ENCODE measurements at regions not wholly inside any gene's neighbourhood (a gene's known extent, or its start where the extent isn't known, plus 50 kb on each side); places are given as distances from the start of the nearest gene placed in this dataset.
A peak's percentile ranks its signal among the peaks of the same experiment; 100 is the strongest.

- DNase-seq (ENCODE audit: low read depth), result peak; percentile 77
These were observed 128.8 kb upstream of the TRIB2 start for GRCh38 chr2:12587729-12588522.

- no peak for DNase-seq (ENCODE audit: low read depth)
These were observed 127.8 kb upstream of the TRIB2 start for GRCh38 chr2:12588986-12589385.

DNA sequence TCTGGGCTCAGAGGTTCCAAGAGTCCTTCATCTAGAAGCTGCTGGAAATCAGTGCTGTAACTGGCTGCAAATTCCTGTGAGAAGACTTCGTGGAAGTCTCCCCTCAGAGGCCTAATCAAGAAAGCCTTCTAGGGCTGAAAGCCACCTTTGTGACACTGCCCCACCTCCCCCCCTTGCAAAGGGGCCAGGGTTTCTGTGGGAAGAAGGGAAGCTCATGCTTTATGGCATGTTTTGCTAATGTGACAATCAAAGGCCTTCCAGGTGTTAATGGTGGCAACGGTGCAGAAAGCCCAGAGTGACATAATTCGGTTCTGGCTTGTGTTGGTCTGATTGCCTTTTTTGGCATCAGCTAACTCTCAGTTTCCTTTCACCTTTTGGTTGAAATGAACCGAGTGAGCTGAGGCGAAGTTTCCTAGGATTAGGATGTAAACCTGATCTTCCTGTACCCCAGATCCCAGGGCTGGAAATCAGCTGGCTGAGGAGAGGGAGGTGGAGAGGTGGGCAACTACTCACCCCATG lies 126.9 kb upstream of the TRIB2 start:
- DNase-seq (ENCODE audit: low read depth), result no peak

DNA sequence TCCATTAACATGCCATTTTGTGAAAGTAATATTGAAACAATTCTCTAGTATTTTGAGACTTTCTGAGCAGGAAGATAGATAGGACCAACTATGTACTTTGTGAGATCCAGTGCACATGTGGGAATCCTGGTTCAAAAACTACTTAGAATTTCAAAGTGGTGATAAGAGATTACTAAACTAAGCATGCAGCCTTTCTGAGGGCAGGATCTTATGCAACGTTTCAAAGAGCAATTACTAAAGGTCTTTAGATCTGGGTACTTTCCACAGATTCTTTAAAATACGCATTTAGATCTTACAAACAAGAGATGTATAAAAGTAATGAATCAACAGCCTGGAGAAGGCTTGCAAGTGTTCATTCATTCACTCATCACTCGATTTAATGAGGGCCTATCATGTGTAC lies 124.4 kb upstream of the TRIB2 start:
- DNase-seq (ENCODE audit: low read depth), result no peak

DNA sequence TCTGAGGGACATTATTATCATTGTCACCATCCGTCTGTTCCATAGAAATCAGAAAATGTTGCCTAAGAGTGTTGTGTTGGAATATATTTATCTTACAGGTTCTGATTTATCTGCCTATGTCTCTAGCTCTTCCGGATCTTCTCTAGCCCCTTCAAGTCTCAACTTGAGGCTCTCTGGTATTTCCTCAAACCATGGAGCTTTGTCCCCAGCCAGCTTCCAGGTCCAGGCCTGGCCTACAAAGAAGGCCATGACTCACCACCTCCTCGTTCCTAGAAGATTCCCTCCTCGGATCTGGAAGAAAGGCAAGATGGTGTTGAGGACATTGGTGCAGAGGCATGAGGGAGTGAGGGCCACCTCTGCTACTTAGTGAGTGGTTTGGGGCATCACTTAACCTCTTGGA lies 122.1 kb upstream of the TRIB2 start:
- no peak for DNase-seq (ENCODE audit: low read depth)

GRCh38 chr2:12596771-12597170 lies 120.0 kb upstream of the TRIB2 start:
- DNase-seq (ENCODE audit: low read depth), result no peak

DNA sequence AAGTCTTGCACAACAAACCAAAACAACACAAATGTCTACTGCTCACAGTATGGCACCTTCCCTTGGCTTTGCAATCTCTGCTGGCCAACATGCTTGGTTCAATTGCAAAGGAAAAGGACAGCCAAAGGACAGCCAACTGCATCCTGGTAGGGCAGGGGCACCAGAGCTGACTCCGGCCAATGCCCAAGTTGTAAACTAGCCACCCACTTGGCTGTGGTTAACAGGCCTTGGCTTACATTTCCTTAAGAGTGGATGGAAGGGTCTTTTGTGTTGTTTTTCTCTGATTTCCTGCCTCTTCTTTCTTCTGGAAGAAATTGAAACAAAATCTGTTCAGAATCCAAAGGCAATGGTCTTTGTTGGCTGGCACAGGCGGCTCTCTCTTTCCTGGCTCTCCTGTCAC lies 119.1 kb upstream of the TRIB2 start:
- DNase-seq (ENCODE audit: low read depth), result no peak

DNA sequence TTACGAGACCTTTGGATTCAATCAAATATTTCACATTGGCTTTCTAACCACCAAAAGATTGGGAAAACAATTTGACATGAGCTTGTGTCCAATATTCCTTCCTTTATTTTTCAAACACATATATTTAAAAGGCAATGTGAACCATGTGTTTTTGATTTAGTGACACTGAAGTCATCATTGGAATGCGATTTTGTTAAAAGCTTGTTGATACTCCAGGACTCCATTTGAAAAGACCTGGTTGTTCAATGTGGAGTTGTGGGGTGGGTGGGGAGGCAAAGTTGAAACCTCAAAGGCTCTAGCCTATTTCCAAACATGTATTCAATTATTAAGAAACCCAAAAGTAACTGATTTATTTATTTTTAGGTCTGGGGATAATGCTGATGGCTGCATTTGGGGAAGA lies 114.1 kb upstream of the TRIB2 start:
- DNase-seq (ENCODE audit: low read depth), result no peak

DNA sequence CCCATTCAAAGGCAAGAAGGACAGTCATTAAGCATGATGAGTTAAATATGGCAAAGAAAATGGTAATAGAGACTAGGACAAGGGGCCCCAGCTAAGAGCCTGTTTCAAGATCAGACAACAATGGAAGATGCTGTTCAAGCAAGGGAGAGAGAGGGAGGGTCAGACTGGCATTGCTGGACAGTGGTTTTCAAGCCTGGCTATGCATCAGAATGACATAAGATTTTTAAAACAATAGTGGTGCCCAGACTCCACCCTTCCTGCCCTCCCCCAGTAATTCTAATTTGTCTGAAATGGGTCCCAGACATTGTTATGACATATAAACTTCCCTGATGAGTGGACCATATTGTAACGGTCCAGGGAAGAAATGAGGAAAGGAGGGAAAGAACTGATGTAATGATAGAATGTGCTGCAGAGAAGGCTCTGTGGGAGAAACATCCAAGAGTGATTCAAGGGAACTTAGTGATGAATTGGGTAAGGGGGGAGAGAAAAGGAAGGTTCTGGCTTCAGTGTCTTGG lies 112.9 kb upstream of the TRIB2 start:
- no peak for DNase-seq (ENCODE audit: low read depth)

DNA sequence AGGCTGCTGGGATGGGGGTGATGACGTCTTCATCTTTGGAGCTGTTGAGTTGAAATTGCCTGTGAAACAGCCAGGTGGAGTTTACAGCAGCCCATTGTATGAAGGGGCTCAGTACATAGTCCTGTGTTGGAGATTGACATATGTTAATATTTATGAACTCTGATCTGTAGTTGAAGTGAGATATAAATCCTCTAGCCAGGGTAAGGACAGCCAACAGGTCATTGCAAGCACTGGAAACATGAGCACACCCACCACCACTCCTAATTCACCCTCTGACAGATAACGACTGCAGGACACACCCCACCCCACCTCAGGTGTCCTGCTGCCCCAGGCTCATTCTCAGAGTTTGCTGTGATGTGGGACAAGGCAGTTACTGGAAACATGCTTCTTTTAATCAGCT lies 112.4 kb upstream of the TRIB2 start:
- no peak for DNase-seq (ENCODE audit: low read depth)

DNA sequence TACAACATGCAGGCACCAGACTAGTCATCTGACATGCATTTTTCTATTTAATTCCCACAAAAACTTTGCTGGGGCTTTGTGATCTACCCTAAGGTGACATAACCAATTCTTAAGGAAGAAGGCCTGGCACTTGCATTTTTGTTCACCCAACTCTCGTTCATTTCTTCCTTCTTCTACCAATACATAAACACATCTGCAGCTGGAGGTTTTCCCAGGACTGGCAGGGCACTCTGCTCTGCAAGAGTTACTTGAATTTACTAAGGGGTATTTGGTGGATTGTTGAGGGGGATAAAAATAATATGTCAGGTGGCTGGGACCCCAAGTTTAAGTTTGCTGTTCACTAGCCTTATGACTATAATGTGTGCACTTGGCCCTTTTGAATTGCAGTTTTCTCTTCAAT lies 111.4 kb upstream of the TRIB2 start:
- no peak for DNase-seq (ENCODE audit: low read depth)

DNA sequence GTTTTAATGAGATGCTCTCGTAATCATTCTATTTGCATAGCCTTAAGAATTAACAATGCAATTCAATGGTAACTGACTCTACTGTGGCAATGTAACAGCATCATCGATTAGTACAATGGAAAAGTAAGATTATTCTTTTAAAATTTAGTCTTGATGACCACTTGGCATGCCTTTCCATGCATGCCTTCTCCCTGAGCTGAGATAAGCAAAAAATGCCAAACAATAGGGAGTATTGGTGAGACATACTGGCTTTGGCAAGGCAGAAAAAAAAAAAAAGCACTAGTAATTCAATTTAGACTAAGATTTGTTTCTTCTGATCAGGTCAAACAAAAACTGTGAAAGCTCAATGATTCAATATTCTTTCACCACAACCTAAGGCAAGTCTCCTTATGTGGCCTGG lies 110.8 kb upstream of the TRIB2 start:
- DNase-seq (ENCODE audit: low read depth), result no peak

DNA sequence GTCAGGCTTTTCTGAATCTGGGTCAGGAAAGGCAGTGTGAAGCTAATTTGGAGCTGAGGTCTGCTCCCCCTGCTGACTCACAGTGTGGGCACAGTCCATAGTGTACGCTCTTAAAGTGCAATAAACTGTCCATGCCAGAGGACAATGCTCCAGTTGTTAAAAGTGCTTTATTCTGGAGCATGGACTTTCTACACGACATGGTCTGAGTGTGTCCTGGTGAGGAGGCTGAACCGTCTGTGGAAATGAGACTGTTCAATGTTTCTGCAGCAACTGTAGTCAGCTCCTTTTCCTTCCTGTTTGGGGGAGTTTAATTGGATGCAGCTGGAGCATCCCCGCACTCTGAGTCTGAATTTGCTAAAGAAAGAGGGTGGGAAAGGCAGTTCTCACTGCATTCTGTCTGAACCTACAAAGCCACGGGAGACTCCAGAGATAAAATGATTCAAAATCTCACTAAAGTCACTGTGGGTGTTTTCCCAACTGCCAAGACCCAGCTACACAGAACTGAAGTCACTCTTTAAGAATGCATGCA lies 110.2 kb upstream of the TRIB2 start:
- no peak for DNase-seq (ENCODE audit: low read depth)

GRCh38 chr2:12607971-12608370 lies 108.8 kb upstream of the TRIB2 start:
- DNase-seq (ENCODE audit: low read depth), result no peak

GRCh38 chr2:12610314-12610713 lies 106.4 kb upstream of the TRIB2 start:
- DNase-seq (ENCODE audit: low read depth), result no peak

- DNase-seq (ENCODE audit: low read depth), result no peak
These were observed 104.6 kb upstream of the TRIB2 start for GRCh38 chr2:12612168-12612567.

GRCh38 chr2:12612671-12613070 lies 104.1 kb upstream of the TRIB2 start:
- no peak for DNase-seq (ENCODE audit: low read depth)

DNA sequence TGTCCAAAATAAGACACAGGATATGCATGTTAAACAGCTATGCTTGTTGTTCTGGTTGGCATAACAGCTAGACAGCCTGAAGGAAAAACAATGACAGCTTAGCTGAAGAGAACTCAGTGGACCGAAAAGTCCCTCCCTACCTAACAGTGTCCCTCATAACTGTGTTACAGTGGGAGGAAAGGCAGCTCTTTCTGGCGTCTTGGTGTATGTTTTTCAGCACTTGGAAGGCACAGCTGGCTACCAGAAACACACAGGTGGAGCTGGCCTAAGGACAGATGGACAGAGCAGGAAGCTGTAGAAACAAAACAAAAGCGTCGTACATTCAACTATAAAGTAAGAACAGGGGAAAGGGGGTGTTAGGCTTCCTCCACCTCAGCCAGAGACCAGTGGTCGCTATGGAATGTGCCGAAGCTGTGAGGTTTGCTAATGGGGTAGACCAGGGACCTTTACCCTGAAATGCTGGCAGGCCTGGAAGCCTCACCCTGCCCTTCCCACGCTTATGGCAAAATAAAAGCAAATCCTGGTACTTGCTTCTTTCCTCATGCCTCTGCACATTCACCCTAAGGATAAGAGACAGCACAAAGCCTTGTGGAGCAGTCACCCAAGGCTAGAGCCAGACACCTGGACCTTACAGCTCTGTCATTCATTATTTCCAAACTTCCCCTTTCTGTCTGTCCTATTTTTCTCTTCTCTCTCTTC lies 103.5 kb upstream of the TRIB2 start:
- DNase-seq (ENCODE audit: low read depth), result no peak

DNA sequence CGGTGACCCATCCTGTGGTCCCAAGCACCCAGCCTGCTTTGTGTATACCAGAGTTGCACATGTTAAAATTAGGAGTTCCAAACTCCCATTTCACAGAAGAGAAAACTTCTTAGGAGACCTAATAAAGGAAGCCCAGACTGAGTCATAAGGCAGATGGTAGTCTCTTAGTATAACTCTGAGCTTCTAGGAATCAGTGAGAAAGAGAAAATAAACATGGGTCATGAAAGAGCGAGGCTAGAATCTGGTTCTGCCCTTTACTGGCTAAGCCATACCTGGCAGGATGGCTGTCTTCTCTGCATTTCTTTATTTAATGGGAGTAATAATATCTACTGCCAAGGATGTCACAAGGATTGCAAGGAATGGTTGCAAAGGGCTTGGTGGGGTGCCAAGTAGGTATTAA lies 101.2 kb upstream of the TRIB2 start:
- DNase-seq (ENCODE audit: low read depth), result no peak

GRCh38 chr2:12616456-12617156 lies 100.1 kb upstream of the TRIB2 start:
- no peak for DNase-seq (ENCODE audit: low read depth)

DNA sequence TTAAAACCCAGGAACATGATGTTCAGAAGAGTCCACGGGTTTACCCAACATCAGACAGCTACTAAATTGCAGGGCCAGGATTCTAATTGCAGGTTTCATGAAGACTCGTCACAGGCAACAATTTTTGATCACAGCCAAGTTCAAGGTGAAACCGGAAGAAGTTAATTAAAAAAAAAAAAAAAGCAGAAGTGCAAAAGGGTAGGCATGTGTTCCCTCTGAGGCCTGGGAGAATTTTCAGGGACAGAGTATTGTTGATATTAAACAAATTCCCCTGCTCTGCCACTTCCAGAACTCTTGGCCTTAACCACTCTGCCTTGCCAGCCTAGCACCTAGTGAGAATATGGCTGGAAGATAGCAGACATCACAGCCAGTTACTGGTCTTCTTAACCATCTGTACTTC lies 99.4 kb upstream of the TRIB2 start:
- DNase-seq (ENCODE audit: low read depth), result no peak

DNA sequence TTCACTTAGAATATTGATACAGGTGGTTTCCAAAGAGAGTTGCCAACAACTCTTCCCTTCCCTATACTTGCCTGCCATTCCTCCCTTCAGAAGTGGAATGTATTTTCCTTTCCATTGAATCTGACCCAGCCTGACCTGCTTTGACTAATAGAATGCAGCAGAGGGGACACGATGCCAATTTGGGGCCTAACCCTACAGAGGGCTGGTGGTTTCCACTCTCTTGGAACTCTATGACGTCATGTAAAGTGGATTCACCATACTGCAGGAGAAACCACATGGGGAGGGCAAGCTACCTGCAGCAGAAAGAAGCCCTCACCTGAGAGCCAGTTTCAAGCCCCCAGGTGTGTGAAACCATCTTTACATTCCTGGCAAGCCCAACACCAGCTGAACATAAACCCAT lies 98.9 kb upstream of the TRIB2 start:
- DNase-seq (ENCODE audit: low read depth), result no peak

- no peak for DNase-seq (ENCODE audit: low read depth)
These were observed 98.2 kb upstream of the TRIB2 start for GRCh38 chr2:12618576-12618975.
